Neural progenitor cell (in vitro differentiated cells): ENCODE measurements at regions not wholly inside any gene's neighbourhood (a gene's known extent, or its start where the extent isn't known, plus 50 kb on each side); places are given as distances from the start of the nearest gene placed in this dataset.

Experiments used
- DNase-seq: peaks from one replicate; pipeline ENCODE4 v3.0.0-alpha.2; 2016; ENCODE audit warnings: low spot score
- H2AFZ ChIP-seq: fragments of 200-600 bp; sonication (generic); replicated peaks from 2 replicates; pipeline ENCODE4 v1.6.1; 2016; ENCODE audit warnings: antibody characterized with exemption
- H3F3A ChIP-seq: fragments of 200-600 bp; sonication (generic); 2 replicates; pipeline ENCODE4 v1.6.1; 2016; ENCODE audit warnings: antibody characterized with exemption, low read depth
- H3K27ac ChIP-seq: fragments of 200-600 bp; sonication (generic); 2 replicates; pipeline ENCODE4 v1.5.1; 2016; ENCODE audit warnings: mild to moderate bottlenecking
- H3K27me3 ChIP-seq: fragments of 200-600 bp; sonication (generic); 2 replicates; pipeline ENCODE4 v1.6.1; 2016; ENCODE audit warnings: mild to moderate bottlenecking, moderate library complexity
- H3K36me3 ChIP-seq: fragments of 200-600 bp; sonication (generic); 2 replicates; pipeline ENCODE4 v1.5.1; 2016
- H3K4me1 ChIP-seq: fragments of 200-600 bp; sonication (generic); 2 replicates; pipeline ENCODE4 v1.6.1; 2016; ENCODE audit warnings: mixed run types
- H3K4me2 ChIP-seq: fragments of 200-600 bp; sonication (generic); 2 replicates; pipeline ENCODE4 v1.6.1; 2016
- H3K4me3 ChIP-seq: fragments of 200-600 bp; sonication (generic); 2 replicates; pipeline ENCODE4 v1.5.1; 2016
- H3K79me2 ChIP-seq: fragments of 200-600 bp; sonication (generic); 2 replicates; pipeline ENCODE4 v1.6.1; 2016; ENCODE audit warnings: low read depth
- H3K9ac ChIP-seq: fragments of 200-600 bp; sonication (generic); 2 replicates; pipeline ENCODE4 v1.6.1; 2016
- H3K9me3 ChIP-seq: fragments of 200-600 bp; sonication (generic); 2 replicates; pipeline ENCODE4 v1.5.1; 2016; ENCODE audit warnings: low read depth
- H4K20me1 ChIP-seq: fragments of 200-600 bp; sonication (generic); 2 replicates; pipeline ENCODE4 v1.6.1; 2016; ENCODE audit warnings: low read depth
- H3K27ac Mint-ChIP-seq: 3 replicates; pipeline ENCODE4 v1.8.0; 2021; ENCODE audit warnings: mixed read lengths
- H3K27me3 Mint-ChIP-seq: 2 replicates; pipeline ENCODE4 v1.8.0; 2022; ENCODE audit warnings: low read depth, mild to moderate bottlenecking, inconsistent platforms, moderate library complexity, mixed read lengths; ENCODE audit not compliant: insufficient read depth
- H3K36me3 Mint-ChIP-seq: 3 replicates; pipeline ENCODE4 v1.8.0; 2021; ENCODE audit warnings: mixed read lengths
- H3K4me1 Mint-ChIP-seq: 3 replicates; pipeline ENCODE4 v1.8.0; 2021; ENCODE audit warnings: mixed read lengths
- H3K4me3 Mint-ChIP-seq: 3 replicates; pipeline ENCODE4 v1.8.0; 2021; ENCODE audit warnings: mild to moderate bottlenecking, moderate library complexity, mixed read lengths
- H3K9me3 Mint-ChIP-seq: 3 replicates; pipeline ENCODE4 v1.8.0; 2020; ENCODE audit warnings: mixed read lengths
- EZH2 ChIP-seq: fragments of 200-600 bp; sonication (generic); IDR thresholded peaks from 2 replicates; pipeline ENCODE4 v1.6.1; 2017; ENCODE audit warnings: antibody characterized with exemption, mild to moderate bottlenecking, moderate library complexity
- EZH2phosphoT487 ChIP-seq: fragments of 200-600 bp; sonication (generic); IDR thresholded peaks from 2 replicates; pipeline ENCODE4 v1.6.1; 2017; ENCODE audit warnings: antibody characterized with exemption
- TF ChIP-seq, protein P1 (sequence below): fragments of 200-600 bp; sonication (generic); IDR thresholded peaks from 2 replicates; pipeline ENCODE4 v1.5.1; 2017; ENCODE audit warnings: antibody characterized with exemption, mild to moderate bottlenecking

DNA sequence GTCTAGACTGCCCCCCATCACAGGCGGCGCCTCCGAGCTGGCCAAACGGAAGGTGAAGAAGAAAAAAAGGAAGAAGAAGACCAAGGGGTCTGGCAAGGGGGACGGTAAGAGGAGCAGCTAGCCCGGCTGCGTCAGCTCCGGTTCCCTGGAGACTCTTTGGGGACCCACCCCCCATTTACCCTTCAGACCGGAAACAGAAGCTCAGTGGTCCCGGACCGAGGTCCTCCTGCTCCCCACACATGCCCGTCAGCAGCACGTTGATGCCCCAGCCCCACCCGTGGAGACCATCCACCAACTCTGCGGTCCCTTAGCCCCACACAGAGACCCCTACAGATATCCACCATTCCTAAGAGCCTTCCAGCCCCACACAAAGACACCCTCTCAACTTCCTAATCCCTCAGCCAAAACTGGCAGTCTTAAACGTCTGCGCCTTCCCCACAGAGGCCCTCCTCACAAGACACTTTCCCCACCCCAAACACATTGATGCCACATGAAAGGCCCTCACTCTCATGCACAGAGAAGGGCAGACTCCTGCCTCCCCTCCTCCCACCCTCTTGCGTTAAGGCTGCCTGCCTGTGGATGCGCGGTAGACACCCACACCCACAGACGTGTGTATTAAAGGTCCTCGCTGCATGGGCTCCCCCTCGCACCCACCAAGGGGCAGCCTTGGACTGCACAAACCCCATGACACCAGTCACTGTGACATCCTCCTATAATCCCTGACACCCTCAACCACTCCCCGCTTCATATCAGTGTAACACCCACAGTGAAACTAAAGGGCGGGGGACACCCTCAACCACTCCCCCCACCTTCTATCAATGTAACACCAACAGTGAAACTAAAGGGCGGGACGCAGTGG is 58.2 kb upstream of the RPH3AL start:
- DNase-seq, result peak; percentile 56
- H3K4me1 Mint-ChIP-seq, result peaks cover 28% of the 10 kb centered on the region
- H3K4me3 Mint-ChIP-seq, result peak overlapping the region; percentile 89
- no peaks in the 10 kb centered on the region for H3K9me3 Mint-ChIP-seq
- H3K79me2 ChIP-seq, result no peaks in the 10 kb centered on the region
- H3F3A ChIP-seq, result peaks cover 19% of the 10 kb centered on the region
- H3K9me3 ChIP-seq, result no peaks in the 10 kb centered on the region
- H3K4me2 ChIP-seq, result peak overlapping the region; percentile 90
- H3K36me3 ChIP-seq, result no peaks in the 10 kb centered on the region
- H4K20me1 ChIP-seq, result no peaks in the 10 kb centered on the region
- H3K27ac ChIP-seq, result no peak overlapping the region
- H3K4me1 ChIP-seq, result peaks cover 4% of the 10 kb centered on the region
- H3K27ac Mint-ChIP-seq, result peak overlapping the region; percentile 84
- peaks cover 7% of the 10 kb centered on the region for H3K27me3 Mint-ChIP-seq
- peak overlapping the region; percentile 78 for H2AFZ ChIP-seq
- TF ChIP-seq EZH2 (no peak), EZH2phosphoT487 (no peak)
- TF ChIP-seq, protein P1, sequence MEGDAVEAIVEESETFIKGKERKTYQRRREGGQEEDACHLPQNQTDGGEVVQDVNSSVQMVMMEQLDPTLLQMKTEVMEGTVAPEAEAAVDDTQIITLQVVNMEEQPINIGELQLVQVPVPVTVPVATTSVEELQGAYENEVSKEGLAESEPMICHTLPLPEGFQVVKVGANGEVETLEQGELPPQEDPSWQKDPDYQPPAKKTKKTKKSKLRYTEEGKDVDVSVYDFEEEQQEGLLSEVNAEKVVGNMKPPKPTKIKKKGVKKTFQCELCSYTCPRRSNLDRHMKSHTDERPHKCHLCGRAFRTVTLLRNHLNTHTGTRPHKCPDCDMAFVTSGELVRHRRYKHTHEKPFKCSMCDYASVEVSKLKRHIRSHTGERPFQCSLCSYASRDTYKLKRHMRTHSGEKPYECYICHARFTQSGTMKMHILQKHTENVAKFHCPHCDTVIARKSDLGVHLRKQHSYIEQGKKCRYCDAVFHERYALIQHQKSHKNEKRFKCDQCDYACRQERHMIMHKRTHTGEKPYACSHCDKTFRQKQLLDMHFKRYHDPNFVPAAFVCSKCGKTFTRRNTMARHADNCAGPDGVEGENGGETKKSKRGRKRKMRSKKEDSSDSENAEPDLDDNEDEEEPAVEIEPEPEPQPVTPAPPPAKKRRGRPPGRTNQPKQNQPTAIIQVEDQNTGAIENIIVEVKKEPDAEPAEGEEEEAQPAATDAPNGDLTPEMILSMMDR, result no peak
- H3K36me3 Mint-ChIP-seq, result peaks cover 9% of the 10 kb centered on the region
- peak overlapping the region; percentile 90 for H3K4me3 ChIP-seq
- H3K27me3 ChIP-seq, result no peaks in the 10 kb centered on the region
- H3K9ac ChIP-seq, result no peak overlapping the region

DNA sequence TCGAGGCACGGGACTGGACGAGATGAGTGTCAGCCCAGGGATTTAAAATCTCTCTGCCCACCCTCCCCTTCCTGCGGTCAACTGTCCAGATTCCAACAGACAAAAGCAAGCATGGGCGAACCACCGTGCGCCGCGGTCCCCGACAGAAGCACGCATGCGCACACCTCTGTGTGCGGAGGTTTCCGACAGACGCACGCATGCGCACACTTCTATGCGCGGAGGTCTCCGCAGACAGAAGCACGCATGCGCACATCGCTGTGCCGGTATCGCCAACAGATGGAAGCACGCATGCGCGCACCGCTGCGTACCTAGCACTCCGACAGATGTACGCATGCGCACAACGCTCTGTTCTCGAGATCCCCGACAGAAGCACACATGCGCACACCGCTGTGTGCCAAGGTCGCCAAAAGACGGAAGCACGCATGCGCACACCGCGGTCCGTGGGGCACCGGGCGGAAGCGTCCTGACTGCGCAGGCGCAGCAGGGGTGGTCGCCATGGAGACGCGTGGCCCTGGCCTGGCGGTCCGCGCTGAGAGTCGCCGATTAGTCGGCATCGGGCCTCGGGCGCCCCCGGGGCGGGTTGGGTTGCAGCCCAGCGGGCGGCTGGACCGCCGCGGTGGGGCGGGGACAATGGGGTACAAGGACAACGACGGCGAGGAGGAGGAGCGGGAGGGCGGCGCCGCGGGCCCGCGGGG is 57.4 kb upstream of the RPH3AL start:
- Histone ChIP-seq H3K9me3 (no peaks in the 10 kb centered on the region), H4K20me1 (no peaks in the 10 kb centered on the region), H3F3A (peaks cover 19% of the 10 kb centered on the region), H3K27me3 (no peaks in the 10 kb centered on the region), H3K79me2 (no peaks in the 10 kb centered on the region), H3K9ac (no peak overlapping the region), H3K4me3 (peak overlapping the region; percentile 90), H3K36me3 (no peaks in the 10 kb centered on the region), H3K4me1 (peaks cover 4% of the 10 kb centered on the region), H3K27ac (no peak overlapping the region), H3K4me2 (peak overlapping the region; percentile 90), H2AFZ (peak overlapping the region; percentile 82)
- TF ChIP-seq EZH2 (no peak), EZH2phosphoT487 (no peak)
- TF ChIP-seq, protein P1, result no peak
- Mint-ChIP-seq H3K27me3 (peaks cover 7% of the 10 kb centered on the region), H3K27ac (peak overlapping the region; percentile 84), H3K36me3 (peaks cover 9% of the 10 kb centered on the region), H3K9me3 (no peaks in the 10 kb centered on the region), H3K4me1 (peaks cover 28% of the 10 kb centered on the region), H3K4me3 (peak overlapping the region; percentile 89)
- peak; percentile 100 for DNase-seq

DNA sequence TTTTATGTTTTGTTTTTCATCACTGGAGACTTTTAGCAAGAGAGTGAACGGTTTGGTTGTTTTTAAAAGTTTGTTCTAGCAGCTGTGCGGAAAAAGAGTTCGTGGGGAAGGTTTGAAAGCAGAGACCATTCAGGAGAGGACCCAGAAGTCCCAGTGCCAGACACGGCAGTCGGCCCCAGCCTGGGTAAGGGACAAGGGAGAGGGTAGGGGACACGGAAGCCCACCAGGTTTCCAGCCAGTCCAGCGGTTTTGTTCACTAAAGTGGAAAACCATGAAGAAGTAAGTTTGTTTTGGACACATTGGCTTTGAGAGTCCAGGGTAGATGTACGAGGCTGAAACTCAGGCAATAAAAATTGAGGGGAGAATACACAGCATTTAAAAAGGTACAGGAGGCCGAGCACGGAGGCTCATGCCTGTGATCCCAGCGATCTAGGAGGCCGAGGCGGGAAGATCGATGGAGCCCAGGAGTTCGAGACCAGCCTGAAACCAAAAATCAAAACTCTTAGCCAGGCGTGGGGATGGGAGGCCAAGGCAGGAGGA is 56.8 kb upstream of the RPH3AL start:
- Mint-ChIP-seq H3K4me1 (peaks cover 28% of the 10 kb centered on the region), H3K27me3 (peaks cover 11% of the 10 kb centered on the region), H3K36me3 (peaks cover 7% of the 10 kb centered on the region), H3K4me3 (peak overlapping the region; percentile 89), H3K9me3 (peaks cover under 1% of the 10 kb centered on the region), H3K27ac (peak overlapping the region; percentile 29)
- TF ChIP-seq, protein P1, result no peak
- TF ChIP-seq EZH2 (no peak), EZH2phosphoT487 (no peak)
- H4K20me1 ChIP-seq, result no peaks in the 10 kb centered on the region
- H3K9me3 ChIP-seq, result no peaks in the 10 kb centered on the region
- H3K4me2 ChIP-seq, result peak overlapping the region; percentile 47
- H3K4me1 ChIP-seq, result peaks cover 4% of the 10 kb centered on the region
- no peaks in the 10 kb centered on the region for H3K27me3 ChIP-seq
- H3K79me2 ChIP-seq, result no peaks in the 10 kb centered on the region
- H3F3A ChIP-seq, result peaks cover 19% of the 10 kb centered on the region
- H3K4me3 ChIP-seq, result peak overlapping the region; percentile 12
- DNase-seq, result no peak
- H3K9ac ChIP-seq, result no peak overlapping the region
- peak overlapping the region; percentile 82 for H2AFZ ChIP-seq
- H3K36me3 ChIP-seq, result no peaks in the 10 kb centered on the region
- H3K27ac ChIP-seq, result no peak overlapping the region
